Non-pigmented ciliary epithelial cell (primary cell): ENCODE measurements at regions not wholly inside any gene's neighbourhood (a gene's known extent, or its start where the extent isn't known, plus 50 kb on each side); places are given as distances from the start of the nearest gene placed in this dataset.
"Not testable (repeated sequence)": the region's sequence is repeated elsewhere in the genome, so short reads cannot be mapped to it uniquely, and the experiment has no call there.

Source experiments
- DNase-seq: peaks from one replicate; pipeline ENCODE4 v3.0.0-alpha.2; 2010; ENCODE audit warnings: low read depth

DNA sequence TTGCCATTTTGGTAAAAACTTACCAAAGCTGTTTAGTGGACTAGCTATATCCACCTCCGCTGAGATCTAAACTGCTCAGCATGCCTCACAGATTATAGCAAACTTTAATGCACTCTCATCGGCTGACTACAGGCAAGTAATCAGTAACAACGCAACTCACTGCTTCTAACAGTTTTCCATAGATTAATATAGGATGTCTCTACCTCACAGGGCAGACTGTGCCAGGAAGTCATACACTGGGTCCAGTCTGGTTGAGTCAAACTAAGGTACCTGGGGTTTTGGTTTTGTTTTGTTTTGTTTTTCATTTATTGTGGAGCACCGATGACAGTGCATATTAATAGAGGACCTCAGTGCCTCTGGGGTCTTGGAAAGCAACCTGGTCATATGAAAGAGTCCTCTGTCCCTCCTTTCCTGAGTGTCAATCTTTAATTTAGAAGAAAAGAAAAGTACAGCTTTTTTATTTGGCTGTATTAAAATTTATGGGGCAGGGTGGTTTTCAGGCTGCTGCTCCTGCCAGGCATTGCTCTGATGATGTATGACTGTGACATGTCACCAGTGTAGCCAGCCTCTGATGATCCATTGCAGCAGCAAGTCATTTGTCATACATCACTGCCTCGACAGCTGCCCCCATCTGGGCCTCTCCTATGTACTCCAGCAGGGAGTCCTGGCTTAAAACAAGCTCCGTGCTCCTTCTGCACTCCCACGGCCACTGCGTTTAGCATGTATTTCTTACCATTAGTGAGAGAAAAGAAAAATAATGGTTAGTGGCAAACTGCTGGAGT is 854.1 kb downstream of the KCNJ2 start:
- no peak for DNase-seq

DNA sequence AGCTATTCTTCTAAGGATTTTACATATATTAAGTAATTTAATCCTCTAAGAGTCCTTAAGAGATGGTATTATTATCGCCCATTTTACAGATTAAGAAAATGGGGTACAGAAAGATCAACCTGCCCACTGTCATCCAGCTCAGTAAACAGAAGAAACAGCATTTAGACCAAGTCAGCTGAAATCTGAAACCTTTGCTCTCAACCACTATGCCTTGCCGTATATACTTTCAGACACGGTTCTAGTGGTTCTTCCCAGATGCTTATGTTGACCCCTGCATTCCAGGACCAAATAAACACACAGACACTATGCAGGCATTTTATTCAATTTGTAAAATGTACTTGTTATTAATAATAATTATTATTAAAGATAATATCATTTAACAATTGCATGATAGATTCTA is 854.8 kb downstream of the KCNJ2 start:
- DNase-seq = no peak

- DNase-seq = no peak
Observed at GRCh38 chr17:71024969-71025368, 855.6 kb downstream of the KCNJ2 start.

DNA sequence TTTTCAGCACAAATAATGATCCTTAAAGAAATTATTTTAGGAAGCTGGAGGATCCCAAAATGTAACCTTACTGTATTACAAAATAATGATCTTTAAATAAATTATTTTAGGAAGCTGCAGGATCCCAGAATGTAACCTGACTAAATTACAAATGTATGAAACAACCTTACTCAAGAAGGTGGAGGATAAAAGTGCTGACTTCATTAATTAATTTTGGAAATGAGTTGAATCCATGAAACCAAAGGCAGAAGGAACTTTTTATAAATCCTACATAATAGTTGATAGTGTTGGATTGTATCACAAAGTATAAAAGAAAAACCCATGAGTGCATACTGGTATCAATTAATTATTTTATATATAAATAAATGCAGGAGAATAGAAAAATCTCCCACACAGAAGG is 859.9 kb downstream of the KCNJ2 start:
- no peak for DNase-seq

DNA sequence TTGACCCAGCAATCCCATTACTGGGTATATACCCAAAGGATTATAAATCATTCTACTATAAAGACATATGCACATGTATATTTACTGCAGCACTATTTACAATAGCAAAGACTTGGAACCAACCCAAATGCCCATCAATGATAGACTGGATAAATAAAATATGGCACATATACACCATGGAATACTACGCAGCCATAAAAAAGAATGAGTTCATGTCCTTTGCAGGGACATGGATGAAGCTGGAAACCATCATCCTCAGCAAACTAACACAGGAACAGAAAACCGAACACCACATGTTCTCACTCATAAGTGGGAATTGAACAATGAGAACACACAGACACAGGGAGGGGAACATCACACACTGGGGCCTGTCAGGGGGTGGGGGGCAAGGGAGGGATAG is 862.0 kb downstream of the KCNJ2 start:
- not testable (repeated sequence) for DNase-seq

DNA sequence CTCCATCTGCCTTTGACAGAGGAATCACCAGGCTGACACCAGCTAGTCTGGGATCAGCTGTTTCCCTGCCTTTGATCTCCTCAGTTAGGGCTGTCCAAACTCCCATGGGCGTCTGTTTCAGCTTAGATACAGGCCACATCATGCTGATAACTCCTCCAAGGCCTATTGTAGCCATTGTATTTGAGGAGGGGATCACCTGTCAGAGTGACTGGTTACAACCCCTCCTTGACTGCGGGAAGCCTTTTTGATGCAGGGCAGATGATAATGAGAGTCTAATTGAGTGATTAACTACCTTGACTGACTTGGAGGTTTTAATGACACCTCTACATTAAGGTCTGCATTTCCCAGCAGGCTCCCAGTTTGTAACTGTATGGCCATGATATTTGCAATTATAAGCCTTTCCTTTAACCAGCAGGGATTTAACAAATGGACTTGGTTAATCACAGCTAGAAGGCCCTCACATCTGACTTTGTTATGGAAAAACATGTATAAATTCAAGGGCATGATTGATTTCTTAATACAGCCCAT is 863.5 kb downstream of the KCNJ2 start:
- DNase-seq = no peak

- DNase-seq = no peak
Observed at GRCh38 chr17:71033336-71033735, 864.0 kb downstream of the KCNJ2 start.

DNA sequence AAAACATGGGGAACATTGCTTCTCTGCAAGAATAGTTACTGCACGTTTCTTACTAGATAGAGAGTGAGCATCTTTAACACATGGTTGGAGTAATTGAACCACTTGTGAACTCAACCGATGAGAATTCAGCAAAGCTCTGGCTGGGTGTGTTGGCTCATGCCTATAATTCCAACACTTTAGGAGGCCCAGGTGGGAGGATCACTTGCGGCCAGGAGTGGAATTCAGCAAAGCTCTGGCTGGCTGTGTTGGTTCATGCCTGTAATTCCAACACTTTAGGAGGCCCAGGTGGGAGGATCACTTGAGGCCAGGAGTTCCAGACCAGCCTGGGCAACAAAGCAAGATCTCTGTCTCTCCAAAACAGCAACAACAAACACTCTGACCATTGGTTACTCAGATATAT is 865.9 kb downstream of the KCNJ2 start:
- DNase-seq = no peak

DNA sequence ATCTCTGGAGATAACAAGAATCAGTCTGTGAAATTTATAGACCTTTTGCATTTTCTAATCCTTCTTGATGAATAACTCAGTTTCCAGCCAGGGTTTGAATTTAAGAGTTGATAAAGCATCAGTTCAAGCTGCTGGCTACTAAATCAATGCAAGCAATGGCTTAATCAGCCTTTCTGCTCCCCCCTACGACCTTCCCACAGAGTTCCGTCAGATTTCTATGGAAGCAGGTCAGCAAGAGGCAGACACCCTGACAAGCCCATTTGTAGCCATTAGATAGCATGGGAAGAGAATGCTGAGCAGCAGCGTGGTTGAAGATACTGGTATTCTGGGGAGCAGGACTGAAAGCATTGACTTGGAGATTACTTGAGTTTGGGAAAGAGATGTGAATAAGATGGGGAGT is 868.1 kb downstream of the KCNJ2 start:
- DNase-seq = no peak

DNA sequence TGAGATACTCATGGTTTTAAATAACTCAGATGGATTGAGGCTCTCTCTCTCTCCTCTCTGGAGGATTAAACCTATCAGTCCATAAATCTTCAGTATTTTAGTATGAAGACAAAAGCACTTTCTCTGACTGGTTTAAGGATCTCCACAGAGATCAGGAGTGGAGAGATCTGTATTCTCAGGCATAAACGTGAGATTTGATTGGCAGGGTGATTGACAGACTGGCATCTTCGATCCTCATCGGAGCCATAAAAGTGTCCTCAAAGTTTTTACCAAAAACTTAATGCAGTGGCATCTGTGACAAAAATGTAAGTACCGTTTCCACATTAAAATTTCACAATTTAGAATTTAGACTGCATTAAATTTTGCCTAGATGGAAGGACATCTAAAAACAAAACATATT is 870.1 kb downstream of the KCNJ2 start:
- no peak for DNase-seq

DNA sequence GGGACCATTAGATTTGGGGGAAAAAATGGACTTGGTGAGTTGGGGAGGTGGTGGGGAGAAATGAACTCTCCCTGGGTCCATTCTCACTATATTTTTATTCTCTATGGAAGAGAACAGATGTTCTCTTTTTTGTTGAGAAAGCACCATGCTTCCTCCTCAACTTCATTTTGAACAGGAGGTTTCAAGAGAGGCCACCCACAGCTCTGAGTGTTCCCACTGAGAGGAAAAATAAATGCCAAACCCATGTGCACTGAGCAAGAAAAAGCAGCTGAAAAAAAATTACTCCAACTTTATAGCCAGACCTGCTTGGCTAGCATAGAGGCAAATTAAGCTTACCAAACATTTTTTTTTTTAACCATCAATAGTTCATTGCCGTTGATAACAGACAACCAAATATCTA is 883.6 kb downstream of the KCNJ2 start:
- DNase-seq = no peak

DNA sequence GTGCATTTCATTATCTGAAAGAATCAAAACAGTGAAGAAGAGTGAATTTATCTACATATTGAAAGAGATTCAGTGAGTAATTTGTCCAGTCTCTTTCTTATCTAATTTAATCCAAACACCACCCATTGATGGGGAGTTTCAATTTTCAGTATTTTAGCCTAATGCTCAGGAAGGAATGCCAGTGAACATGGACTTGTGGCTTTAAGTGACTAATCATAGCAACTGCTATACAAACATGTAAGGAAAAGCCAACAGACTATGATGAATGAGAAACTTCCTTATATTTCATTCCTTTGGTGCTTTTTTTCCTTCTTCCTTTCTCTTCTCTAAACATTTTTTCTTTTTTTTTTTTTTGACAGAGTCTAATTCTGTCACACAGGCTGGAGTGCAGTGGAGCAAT is 885.8 kb downstream of the KCNJ2 start:
- no peak for DNase-seq

DNA sequence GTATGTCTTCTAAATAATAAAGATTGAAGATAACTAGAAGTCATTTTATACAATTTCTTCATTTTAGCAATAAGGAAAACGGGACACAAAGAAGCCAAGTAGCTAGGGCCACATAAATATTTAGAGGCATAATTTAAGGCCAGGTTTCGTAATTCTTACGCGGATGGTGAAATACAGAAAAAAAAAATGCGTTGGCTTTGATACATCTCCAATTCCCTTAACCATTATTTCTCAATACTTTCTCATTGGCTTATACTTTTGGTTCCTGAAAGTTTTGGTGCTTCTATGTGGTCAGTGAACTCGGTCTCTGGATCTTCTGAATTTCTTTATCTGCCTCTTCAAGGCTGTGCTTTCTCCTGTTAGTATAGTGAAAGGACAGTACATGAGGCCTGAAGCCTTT is 888.1 kb downstream of the KCNJ2 start:
- no peak for DNase-seq

DNA sequence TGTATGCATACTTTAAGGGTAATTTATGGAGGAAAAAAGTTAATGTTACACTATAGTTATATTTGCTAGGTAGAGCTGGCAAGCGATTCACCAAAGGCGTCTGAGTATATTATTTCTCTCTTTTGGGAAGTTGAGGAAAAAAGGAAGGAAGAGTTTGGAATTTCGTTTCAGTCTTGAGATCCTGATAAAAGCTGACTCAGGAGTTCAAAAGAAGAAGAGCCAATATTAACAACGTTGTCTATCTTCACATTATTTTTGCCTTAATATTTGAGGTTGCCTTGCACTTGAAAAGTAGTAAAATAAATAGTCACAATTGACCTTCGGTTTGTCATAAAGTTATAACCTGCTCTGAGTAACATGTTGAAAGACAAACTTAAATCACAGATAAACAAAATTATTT is 888.6 kb downstream of the KCNJ2 start:
- DNase-seq = no peak

- no peak for DNase-seq
Observed at GRCh38 chr17:71063127-71063526, 893.8 kb downstream of the KCNJ2 start.

DNA sequence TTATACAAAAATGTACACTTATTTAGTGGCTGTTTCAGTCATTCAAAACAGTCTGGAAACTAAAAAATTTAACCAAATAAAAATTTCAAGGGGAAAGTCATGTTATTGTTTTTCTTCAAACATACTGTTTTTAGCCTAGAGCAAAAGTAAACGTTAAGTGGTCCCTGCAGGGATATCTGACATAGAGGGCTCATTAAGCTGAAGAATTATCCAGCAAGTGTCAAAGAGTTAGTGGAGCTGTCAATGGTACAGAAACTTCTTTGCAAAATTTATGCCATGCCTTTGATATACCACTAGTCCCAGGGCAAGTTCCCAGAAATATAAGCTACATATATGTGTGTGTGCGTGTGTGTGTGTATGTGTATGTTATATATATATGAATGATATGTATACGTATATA is 894.2 kb downstream of the KCNJ2 start:
- DNase-seq = no peak

GRCh38 chr17:71067669-71068407 is 898.5 kb downstream of the KCNJ2 start:
- DNase-seq = no peak

DNA sequence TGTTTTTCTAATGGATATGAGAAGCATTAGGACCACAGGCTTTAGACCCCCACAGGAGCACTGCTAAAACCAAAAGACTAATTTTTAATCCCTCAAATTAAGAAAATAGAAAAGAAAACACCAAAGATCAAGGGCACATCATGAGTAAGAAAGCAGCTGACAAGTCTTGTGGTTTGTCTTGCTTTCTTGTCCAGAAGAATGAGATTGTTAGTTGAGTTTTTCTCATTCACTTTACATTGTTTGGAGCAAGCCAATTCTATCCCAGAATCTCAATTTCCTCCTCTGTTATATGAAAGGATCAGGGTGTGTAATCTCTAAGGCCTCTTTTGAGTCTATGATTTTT is 899.0 kb downstream of the KCNJ2 start:
- DNase-seq = no peak

DNA sequence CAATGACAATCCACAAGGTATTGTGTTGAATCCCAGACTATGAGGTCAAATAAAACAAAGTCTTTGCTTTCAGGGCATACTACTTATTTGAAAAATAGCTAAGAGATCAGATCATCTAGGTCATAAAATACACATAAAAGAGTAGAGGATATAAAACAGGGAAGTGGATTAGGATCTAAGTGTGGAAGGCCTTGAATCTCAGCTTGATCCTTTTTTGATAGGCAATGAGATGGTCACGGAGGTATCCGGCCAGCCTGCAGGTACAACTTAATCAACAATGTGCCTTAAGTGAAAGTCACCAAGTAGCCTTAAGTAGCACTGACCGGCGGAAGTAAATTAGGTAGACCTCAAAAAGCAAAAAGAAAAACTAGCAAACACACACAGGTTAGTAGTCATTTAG is 901.7 kb downstream of the KCNJ2 start:
- DNase-seq = no peak

GRCh38 chr17:71071837-71072236 is 902.5 kb downstream of the KCNJ2 start:
- DNase-seq = peak; percentile 99

DNA sequence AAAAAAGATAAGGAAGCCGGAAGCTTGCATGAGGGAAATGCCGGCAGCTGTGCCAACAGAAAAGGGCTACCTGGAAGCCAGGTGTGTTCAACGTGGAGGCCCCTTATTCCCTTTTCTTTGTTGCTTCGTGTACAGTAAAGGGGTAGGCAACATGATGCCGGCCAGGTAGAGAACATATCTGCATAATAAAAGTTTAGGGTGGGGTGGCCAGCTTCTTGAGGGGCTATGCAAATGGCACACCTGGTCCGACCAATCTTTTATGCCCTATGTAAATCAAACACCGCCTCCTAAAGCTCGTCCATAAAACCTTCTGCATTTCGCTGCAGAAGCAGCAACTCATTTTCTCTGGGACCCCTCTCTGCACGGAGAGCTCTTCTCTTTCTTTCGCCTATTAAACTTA is 911.6 kb downstream of the KCNJ2 start:
- no peak for DNase-seq

GRCh38 chr17:71081666-71082065 is 912.3 kb downstream of the KCNJ2 start:
- no peak for DNase-seq

DNA sequence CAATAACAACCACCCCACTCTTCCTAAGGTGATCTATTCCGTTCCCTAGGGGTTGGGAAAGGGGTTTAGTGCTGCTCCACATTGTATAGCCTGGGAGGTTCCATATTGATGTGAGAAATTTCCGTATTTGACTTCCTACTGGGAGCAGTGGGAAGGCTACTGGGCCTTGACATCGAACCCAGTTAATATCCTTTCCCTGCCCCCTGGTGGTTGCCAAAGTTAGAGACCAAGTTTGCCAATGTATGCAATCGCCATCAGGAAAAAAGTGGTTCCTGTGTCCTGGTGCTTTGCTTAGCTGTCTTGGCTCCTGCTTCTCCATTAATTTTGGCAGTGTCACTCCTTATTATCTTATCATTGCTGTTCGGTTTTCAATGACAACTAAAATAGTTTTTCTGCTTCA is 914.9 kb downstream of the KCNJ2 start:
- no peak for DNase-seq

GRCh38 chr17:71084838-71085237 is 915.5 kb downstream of the KCNJ2 start:
- no peak for DNase-seq
